ENCODE measurements at regions not wholly inside any gene's neighbourhood (a gene's known extent, or its start where the extent isn't known, plus 50 kb on each side); places are given as distances from the start of the nearest gene placed in this dataset.

GRCh38 chr3:132187746-132188145, 129.5 kb upstream of the ACP3 start:
- no peaks in the 10 kb centered on the region for H3F3A ChIP-seq (ENCODE audit: insufficient read depth, low read length)
- no peak overlapping the region for H3K4me3 ChIP-seq (ENCODE audit: low read depth, low read length, poor library complexity, severe bottlenecking)
- no peaks in the 10 kb centered on the region for H3K36me3 ChIP-seq (ENCODE audit: insufficient read depth, low read length)
- TF ChIP-seq CTCF (IDR thresholded peaks at IDR 0.05; ENCODE audit: low read length) (no peak), EZH2 (IDR thresholded peaks at IDR 0.05; ENCODE audit: borderline replicate concordance, low read length) (no peak)
- H3K79me2 ChIP-seq (ENCODE audit: insufficient read depth, low read length): no peaks in the 10 kb centered on the region
- H3K4me2 ChIP-seq (ENCODE audit: low read length): no peak overlapping the region
- no peak overlapping the region for H3K27ac ChIP-seq (ENCODE audit: low read depth, low read length, poor library complexity, severe bottlenecking)
- no peaks in the 10 kb centered on the region; the same call in 1 of the 2 replicates for H4K20me1 ChIP-seq (ENCODE audit: insufficient read depth, low read length)
- no peak overlapping the region for H3K9ac ChIP-seq (ENCODE audit: low read length)
- H3K9me2 ChIP-seq (ENCODE audit: low read depth, low read length): no peaks in the 10 kb centered on the region
- no peak overlapping the region for H2AFZ ChIP-seq (ENCODE audit: low read length)
- no peaks in the 10 kb centered on the region for H3K4me1 ChIP-seq (ENCODE audit: insufficient read depth, low read length, severe bottlenecking)
- H3K27me3 ChIP-seq (ENCODE audit: insufficient read depth, low read length): 0 out of 2 replicates have a peak, but pooled peaks cover 2% of the 10 kb centered on the region
- no peaks in the 10 kb centered on the region for H3K9me3 ChIP-seq (ENCODE audit: low read length)

GRCh38 chr3:132189601-132190000, 127.6 kb upstream of the ACP3 start:
- H3K4me1 ChIP-seq (ENCODE audit: insufficient read depth, low read length, severe bottlenecking): no peaks in the 10 kb centered on the region
- H3K27me3 ChIP-seq (ENCODE audit: insufficient read depth, low read length): no peaks in the 10 kb centered on the region
- H3F3A ChIP-seq (ENCODE audit: insufficient read depth, low read length): no peaks in the 10 kb centered on the region
- no peaks in the 10 kb centered on the region for H3K9me2 ChIP-seq (ENCODE audit: low read depth, low read length)
- H2AFZ ChIP-seq (ENCODE audit: low read length): no peak overlapping the region
- H3K4me3 ChIP-seq (ENCODE audit: low read depth, low read length, poor library complexity, severe bottlenecking): no peak overlapping the region
- H3K36me3 ChIP-seq (ENCODE audit: insufficient read depth, low read length): no peaks in the 10 kb centered on the region
- H3K9ac ChIP-seq (ENCODE audit: low read length): no peak overlapping the region
- no peaks in the 10 kb centered on the region for H3K9me3 ChIP-seq (ENCODE audit: low read length)
- no peak overlapping the region for H3K4me2 ChIP-seq (ENCODE audit: low read length)
- H3K27ac ChIP-seq (ENCODE audit: low read depth, low read length, poor library complexity, severe bottlenecking): no peak overlapping the region
- TF ChIP-seq EZH2 (IDR thresholded peaks at IDR 0.05; ENCODE audit: borderline replicate concordance, low read length) (no peak), CTCF (IDR thresholded peaks at IDR 0.05; ENCODE audit: low read length) (no peak)
- H3K79me2 ChIP-seq (ENCODE audit: insufficient read depth, low read length): no peaks in the 10 kb centered on the region
- H4K20me1 ChIP-seq (ENCODE audit: insufficient read depth, low read length): no peaks in the 10 kb centered on the region; the same call in 1 of the 2 replicates

GRCh38 chr3:132196113-132196512, 121.1 kb upstream of the ACP3 start:
- Histone ChIP-seq H3K27me3 (ENCODE audit: insufficient read depth, low read length) (no peaks in the 10 kb centered on the region), H3K9me2 (ENCODE audit: low read depth, low read length) (no peaks in the 10 kb centered on the region), H3K4me2 (ENCODE audit: low read length) (no peak overlapping the region), H3K4me1 (ENCODE audit: insufficient read depth, low read length, severe bottlenecking) (no peaks in the 10 kb centered on the region), H3K4me3 (ENCODE audit: low read depth, low read length, poor library complexity, severe bottlenecking) (no peak overlapping the region), H3K79me2 (ENCODE audit: insufficient read depth, low read length) (no peaks in the 10 kb centered on the region), H3K9ac (ENCODE audit: low read length) (no peak overlapping the region), H3K9me3 (ENCODE audit: low read length) (no peaks in the 10 kb centered on the region), H3K27ac (ENCODE audit: low read depth, low read length, poor library complexity, severe bottlenecking) (no peak overlapping the region), H3F3A (ENCODE audit: insufficient read depth, low read length) (no peaks in the 10 kb centered on the region), H3K36me3 (ENCODE audit: insufficient read depth, low read length) (no peaks in the 10 kb centered on the region), H4K20me1 (ENCODE audit: insufficient read depth, low read length) (no peaks in the 10 kb centered on the region; the same call in 1 of the 2 replicates), H2AFZ (ENCODE audit: low read length) (no peak overlapping the region)
- TF ChIP-seq CTCF (IDR thresholded peaks at IDR 0.05; ENCODE audit: low read length): no peak
- no peak for TF ChIP-seq EZH2 (IDR thresholded peaks at IDR 0.05; ENCODE audit: borderline replicate concordance, low read length)
